Stimulated activated CD4-positive, alpha-beta T cell treated with anti-CD3 and anti-CD28 coated beads, Interleukin-4, amount 100 ng/mL, for 48 hours (primary cell): ENCODE measurements at regions not wholly inside any gene's neighbourhood (a gene's known extent, or its start where the extent isn't known, plus 50 kb on each side); places are given as distances from the start of the nearest gene placed in this dataset.
"Not testable (repeated sequence)": the region's sequence is repeated elsewhere in the genome, so short reads cannot be mapped to it uniquely, and the experiment has no call there.

Source experiments
- DNase-seq, 2 donors: peaks; one replicate each; pipeline ENCODE4 v3.0.0-alpha.2; 2020; ENCODE audit warnings: low read depth in 2 of 2

DNA sequence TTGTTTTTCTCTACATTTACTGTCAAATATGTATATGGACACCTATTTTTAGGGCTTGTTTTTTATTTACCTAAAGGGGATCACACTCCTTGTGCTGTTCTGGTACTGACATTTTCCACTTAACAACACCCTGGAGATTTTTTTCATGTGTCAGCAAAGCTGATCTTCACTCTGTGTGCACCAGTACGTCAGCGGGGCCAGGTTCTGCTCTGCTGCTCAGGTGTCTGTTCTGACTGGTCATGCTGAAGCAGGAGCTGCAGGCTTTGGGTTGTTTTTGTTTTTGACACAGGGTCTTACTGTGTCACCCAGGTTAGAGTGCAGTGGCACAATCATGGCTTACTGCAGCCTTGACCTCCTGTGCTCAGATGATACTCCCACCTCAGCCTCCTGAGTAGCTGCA, 81.9 kb upstream of the CCND2 start:
- no peak for DNase-seq

DNA sequence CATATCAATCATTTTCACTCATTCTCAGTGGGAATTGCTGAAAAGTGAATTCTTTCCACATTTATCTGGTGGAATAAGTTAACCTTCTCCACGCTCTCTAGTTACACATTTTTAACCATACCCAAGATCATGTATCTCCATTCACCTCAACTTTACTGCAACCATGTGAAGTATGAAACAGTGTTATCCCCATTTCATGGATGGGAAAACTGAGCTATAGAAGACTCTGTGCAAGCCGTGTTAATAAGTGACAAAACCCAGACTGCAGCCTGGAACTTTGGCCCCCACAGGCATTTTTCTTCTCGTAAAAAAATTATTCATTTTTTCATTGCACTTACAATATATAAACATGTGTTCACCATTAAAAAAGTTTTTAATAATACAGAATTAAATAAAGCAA, 82.4 kb upstream of the CCND2 start:
- no peak for DNase-seq

DNA sequence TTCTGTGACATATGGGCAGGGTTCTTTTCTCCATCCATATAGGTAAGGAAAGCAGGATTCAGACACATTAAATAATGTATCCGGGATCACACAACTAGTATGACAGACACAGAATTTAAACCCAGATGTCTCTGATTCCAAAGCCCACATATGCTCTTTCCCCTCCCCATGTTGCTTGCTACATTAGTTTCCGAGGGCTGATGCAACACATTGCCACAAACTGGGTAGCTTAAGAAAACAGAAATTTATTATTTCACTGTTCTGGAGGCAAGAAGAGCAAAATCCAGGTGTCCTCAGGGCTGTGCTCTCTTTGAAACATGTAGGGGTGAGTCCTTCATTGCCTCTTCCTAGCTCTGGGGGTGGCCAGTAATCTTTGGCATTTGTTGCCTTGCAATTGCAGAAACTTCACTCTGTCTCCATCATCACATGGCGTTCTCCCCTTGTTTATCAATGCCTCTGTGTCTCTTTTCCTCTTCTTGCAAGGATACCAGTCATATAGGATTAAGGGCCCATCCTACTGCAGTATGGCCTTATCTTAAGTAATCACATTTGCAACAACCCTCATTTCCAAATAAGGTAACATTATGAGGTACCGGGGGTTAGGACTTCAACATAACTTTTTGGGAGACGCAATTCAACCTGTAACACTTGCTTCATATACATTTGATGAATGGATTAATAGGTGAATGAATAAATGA, 83.0 kb upstream of the CCND2 start:
- DNase-seq = no peak

DNA sequence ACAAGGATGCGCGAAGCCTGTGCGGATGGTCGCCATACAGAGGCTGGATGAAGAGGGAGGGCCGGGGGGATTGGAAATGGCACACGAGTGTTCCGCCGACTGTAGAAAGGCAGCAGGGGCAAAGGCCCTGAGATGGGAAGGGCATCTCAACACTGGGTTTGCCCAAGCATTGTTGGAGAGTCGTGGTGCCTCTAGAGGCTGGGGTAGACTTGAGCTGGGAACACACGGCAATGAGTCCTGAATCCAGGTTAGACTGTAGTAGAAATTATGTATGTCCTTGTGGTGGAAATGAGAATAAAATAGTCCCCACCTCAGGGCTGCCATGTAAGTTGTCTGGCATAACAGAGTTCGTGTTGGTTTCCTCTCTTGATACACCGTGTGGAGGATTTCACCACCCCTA, 83.8 kb upstream of the CCND2 start:
- no peak for DNase-seq

DNA sequence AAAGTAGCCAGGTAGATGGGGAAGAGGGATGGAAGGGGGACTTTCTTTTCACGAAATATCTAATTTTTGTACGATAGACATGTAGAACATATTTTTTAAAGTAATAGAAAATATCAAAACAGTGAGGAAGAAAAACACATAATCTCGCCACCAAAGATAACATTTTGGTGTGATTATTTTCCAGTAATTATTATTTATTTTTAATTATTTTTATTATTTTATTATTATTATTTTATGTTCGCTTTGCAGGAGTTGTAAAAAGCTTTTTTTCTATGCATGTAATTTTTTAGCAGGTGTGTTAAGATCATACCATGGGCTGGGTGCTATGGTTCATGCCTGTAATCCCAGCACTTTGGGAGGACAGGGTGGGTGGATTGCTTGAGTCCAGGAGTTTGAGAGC, 85.6 kb upstream of the CCND2 start:
- no peak for DNase-seq

DNA sequence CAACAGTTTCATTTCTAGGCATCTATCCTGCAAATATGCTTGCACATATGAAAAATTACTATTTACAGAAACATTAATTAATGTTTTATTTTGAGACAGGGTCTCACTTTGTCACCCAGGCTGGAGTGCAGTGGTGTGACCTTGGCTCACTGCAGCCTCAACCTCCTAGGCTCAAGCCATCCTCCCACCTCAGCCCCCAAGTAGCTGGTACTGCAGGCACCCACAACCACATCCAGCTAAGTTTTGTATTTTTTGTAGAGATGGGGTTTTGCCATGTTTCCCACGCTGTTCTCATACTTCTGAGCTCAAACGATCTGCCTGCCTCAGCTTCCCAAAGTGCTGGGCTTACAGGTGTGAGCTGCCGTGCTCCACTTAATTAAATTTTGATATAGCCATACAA, 86.2 kb upstream of the CCND2 start:
- not testable (repeated sequence) for DNase-seq

DNA sequence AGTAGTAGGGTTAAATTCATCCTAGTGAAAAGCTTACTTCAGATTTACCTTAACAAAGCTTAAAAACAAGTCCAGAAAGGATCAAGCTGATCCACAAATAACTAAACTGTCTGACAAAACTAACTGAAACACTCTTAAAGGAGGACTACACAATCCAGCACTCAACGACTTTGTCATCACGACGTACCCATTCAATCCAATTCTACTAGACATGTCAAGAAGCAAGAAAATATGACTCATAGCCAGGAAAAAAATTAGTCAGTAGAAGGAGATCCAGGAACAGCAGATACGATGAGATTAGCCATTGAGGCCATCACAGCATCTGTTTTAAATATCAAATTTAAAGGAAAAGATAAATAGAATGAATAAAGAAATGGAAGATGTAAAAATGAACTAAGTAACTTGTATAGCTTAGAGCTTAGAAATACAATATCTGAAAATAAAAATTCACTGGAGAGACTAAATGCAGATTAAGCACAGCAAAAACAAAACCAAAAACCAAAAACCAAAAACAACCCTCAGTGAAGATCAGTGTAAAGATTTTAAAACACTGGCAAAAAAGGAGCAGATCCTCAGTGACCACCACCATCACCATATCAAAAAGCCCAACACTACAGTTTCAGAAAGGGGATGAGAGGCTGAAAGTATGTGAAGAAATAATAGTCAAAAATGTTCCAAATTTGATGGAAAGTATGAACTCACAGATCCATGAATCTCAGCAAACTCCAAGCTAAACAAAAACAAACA, 95.0 kb upstream of the CCND2 start:
- no peak for DNase-seq

DNA sequence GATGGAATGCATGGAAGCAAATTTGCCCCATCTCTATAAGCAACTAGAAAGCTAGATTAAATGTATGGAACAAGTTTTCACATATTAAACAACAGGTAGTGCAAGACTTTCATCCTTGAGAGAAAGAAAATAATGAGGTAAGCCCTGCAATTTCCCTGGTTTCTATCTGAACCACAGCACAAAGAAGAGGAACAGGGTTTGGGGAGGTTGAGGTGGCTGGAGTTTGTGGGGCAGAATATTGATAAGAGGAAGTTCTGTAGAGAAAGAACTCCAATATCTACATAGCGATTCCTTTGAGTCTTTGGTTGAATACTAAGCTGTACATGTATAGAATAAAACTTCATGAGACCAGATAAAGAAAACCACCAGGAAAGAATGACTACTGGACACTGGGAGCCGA, 96.3 kb upstream of the CCND2 start:
- no peak for DNase-seq

DNA sequence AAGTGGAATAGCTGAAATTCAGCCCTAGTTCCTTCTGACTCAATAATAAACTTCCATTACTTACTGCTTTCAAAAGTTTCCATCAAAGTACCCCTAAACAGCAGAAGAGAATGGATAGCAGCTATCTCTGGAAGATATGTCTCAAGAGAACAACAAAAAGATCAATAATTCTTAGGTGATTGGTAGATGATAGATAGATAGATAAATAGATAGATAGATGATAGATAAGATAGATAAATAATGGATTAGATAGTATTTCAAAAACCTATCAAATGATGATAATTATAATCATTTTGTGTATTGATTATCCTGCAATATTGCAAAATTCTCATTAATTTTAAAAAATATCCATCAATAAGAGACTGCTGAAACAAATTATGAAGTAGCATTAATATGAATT, 97.4 kb upstream of the CCND2 start:
- DNase-seq = no peak

DNA sequence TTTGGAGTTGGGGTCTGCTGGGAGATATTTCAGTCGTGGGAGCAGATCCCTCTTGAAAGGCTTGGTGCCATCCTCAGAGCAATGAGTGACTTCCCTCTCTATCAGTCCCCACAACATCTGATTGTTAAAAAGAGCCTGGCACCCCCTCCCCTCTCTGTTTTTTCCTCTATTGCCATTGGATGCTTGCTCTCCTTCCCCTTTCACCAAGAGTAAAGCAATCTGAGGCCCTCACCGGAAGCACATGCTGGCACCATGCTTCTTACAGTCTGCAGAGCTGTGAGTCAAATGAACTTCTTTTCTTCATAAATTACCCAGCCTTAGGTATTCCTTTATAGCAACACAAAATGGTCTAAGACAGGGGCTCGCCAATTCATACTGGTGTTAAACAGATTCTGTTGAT, 99.1 kb upstream of the CCND2 start:
- no peak for DNase-seq

DNA sequence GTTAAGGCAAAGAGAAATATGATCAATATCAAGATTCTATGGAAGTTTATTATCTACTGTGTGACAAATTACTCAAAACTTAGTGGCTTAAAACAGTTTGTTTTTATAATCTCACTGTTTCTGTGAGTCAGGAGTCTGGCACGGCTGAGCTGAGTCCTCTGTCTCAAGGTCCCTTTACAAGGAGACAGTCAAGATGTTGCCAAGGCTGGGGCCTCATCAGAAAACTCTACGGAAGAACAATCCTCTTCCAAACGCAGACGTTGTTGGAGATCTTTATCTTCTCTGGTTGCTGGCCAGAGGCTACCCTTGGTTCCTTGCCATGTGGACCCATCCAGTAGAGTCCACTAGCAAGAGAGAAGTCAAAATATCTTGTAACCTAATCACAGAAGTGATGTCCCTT, 100.6 kb upstream of the CCND2 start:
- DNase-seq = no peak

DNA sequence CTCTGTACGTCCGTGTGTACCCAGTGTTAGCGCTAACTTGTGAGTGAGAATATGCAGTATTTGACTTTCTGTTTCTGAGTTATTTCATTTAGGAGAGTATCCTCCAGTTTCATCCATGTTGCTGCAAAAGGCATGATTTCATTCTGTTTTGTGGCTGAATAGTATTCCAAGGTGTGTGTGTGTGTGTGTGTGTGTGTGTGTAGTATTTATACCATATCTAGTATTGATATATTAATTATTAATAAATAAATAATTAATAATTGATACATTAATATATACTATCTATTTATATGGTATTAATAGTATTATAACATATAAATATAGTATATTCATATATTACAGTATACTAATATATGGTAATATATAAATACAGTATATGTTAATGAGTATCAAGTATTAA, 101.8 kb upstream of the CCND2 start:
- DNase-seq = no peak

DNA sequence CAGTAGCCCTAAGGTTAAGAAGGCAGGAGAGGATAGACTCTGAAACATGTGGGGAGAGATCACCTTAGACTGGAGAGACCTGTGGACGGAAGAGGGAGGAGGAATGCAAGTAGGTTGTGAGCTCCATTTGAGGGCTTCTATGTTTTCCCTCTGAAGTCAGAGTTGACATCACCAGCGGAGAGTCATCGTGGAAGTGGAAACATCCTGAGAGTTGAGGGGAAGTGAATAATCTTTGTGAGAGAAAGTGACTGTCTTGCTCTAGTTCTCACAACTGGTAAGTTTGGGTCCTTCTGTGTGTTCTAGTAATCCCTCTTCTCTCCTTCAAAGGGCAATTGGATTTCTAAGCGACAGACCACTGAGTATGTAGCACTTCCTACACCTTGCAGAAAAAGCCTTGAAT, 103.6 kb upstream of the CCND2 start:
- no peak for DNase-seq

DNA sequence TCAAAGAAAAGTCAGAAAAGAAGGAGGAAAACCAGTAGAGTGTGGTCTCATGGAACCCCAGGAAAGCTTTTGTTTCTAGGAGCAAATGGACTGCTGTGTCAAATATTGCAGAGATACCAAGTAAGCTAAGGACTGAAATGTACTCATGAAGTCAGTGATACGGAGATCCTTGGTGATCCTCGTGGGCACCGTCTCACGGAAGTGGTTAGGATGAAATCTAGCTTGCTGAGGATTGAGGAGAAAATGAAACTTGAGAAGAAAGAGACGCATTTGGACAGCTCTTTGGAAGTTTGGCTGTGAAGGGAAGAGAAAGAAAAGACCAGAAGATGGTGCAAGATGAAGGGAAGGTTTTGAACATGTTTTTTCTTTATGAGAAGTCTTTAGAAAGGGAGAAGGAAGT, 104.0 kb upstream of the CCND2 start:
- DNase-seq = no peak

DNA sequence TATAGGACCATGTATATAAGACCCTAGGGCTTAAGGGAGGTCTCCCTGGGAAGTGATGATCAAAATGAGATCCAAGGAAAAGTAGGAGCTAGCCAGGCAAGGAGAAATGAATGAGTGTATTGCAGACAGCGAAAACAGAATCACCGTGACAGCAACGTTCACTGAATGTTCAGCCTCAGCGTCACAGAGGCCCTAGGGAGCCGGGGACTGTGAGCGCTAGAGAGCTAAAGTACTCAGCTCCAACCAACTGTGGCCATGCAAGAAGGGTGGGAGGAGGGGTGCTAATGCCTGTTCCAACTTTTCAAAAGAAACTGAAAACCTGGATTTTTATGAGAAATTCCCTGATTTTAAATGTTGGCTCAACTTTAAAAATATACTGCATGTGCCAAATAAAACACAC, 105.5 kb upstream of the CCND2 start:
- no peak for DNase-seq

DNA sequence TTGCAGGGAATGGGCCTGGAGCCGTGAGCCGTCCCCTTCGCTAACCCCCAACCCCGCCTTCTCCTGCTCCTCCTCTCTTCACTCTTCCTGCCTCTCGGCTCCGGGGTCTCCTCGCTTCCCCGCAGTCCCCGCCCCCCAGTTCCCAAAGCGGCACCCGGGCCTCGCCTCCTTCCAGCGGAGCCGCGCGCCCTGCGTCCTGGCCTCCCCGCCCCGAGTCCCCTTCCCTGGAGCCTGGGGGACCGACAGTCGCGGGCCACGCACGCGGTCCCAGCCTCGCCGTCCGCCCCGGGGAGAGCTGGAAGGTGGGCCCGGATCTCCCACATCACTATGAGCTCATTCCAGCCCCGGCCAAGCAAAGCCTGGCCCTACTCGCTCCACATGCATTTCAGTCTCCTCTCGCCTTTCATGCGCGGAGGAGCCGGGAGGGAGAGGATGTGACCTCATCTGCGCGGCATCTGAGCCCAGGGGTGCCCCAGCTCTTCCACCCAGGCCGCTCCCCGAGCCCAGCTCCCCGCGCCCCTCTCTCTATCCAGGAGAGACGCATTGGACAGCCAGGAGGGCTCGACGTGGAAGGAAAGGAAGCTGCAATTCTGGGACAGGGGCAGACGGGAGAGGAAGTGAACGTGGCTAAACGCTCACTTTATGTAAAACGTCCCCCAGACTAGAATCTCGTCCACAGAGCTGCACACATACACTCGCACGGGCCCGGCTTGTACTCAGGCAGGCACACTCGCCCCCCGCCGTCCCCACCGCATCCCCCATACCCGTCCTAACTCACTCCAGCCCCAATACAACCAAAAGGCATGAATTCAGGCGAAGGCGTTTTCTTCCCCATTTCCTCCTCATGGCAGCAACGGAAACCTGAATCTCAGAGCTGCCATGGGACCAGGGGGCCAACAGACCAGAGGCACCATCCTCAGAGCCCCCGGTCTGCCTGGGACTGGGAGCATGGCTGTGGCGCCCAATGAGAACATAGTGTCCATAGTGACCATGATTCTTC, 108.7 kb upstream of the CCND2 start:
- peak; percentile 54 to 57 for DNase-seq

DNA sequence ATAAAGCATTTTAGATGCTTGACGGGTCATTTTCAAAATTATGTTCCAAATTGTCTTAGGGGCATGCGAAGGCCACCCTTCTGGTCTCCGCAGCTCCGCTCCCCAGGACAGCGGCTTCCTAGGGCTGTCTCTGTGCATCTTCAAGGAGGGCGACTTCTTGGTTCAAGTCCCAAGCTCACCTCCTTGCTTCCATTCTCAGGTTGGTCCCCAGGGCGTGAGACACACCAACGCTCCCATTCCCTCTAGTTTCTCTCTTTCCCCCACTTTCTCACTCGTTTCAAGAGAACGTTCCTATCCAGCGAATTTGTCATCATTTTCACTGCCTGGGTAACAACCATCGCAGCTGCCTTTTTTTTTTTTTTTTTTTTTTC, 109.4 kb upstream of the CCND2 start:
- no peak for DNase-seq

DNA sequence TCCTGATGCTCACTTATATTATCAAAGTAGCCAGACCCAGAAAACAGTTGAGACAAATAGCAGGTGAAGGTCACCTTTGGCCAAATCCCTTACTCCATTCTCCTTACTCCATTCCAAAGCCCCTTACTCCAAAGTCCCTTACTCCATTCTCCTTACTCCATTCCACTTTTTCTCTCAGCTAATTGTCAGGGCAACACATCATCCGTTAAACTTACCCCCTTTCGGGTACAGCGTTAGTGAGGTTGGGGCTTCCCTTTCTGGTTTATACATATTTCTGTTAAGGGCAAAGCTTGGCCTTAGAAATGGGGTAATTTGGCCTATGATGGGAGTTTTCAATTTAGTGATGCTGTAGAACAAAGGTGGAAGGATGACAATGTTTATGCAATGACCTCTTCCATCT, 111.8 kb upstream of the CCND2 start:
- no peak for DNase-seq

DNA sequence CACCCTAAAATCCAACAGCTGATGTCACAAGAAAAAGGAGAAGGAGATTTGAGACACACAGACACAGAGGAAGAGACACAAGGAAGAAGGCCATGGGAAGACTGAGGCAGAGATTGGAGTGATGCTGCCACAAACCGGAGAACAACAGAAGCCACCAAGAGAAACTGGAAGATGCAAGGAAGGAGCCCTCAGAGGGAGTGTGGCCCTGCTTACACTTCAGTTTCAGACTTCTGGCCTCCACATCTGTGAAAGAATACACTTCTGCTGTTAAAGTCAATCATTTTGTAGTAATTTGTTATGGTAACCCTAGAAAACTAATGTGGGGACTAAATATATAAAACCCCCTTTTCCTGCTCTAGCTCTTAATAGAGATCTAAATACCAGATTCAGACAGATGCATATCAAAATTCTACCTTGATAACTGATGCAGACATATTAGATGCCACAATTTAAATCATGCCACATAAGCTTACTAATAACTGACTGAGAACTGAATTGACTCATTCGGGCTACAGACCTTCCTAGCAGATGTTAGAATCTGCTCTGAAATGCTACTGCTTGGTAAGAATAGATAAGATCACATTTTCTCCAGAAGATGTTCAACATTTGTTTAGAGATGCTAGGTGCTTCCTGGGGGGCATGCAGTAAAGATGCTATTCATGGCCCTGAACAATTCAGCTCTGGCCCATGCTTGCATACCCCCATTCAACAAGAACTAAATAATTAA, 113.1 kb upstream of the CCND2 start:
- DNase-seq = no peak

DNA sequence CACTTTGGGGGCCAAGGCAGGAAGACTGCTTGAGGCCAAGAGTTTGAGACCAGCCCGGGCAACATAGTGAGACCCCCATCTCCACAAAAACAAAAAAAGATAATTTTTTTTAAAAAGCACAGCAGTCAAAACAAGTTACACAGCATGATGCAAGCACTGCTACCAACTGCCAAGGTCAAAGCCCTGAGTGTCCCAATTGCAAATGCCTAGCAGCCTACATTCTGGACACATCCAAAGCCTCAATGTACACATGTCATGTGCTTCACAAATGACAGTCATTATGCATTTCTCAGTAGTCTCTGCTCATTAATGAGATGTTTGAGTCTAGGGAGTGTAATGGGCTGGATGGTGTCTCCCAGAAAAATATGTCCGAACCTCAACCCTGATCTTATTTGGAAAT, 113.7 kb upstream of the CCND2 start:
- DNase-seq = no peak

DNA sequence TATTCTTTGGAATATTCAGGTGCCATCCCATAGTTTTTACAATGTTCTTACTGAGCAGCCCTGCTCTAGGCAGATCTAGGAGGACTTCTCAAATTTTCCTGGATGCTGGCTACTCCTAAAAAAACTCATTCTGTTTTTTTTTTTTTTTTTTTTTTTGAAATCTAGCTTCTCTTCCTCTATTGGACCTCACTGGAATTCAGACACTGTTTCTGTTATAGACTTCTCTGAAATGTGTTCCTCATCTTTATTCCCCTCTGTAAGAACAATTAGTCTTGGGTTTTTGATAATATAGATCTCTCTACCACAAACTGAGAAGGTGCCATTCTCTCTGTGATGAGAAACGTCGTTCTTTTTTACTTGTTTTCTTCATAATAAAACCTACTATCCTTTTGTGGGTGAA, 115.3 kb upstream of the CCND2 start:
- no peak for DNase-seq

DNA sequence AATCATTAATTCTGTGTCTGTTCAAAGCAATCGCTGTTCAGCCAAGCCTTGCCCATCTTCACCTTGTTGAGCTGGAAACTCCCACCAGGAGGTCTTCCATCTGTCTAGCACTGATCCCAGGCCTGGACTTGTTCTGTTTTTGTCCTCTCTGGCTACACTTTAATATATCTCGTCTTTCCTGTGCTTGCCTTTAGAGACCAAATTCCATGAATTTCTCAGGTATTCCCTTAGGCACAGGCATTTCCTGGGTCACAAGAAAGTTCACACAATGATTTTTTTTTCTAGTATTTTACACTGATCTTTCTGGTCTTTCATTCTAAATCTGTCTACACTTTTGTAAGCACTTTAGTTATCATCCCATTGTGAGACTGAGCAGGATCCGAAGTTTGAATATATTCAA, 116.4 kb upstream of the CCND2 start:
- no peak for DNase-seq
